SU-DHL-6 (cell line): ENCODE measurements at regions not wholly inside any gene's neighbourhood (a gene's known extent, or its start where the extent isn't known, plus 50 kb on each side); places are given as distances from the start of the nearest gene placed in this dataset.

Source experiments
- EZH2phosphoT487 ChIP-seq: fragments of 200-600 bp; sonication (generic), shearing (Covaris generic); conservative IDR thresholded peaks from 2 replicates; pipeline ENCODE4 v1.6.1; 2018; ENCODE audit warnings: mild to moderate bottlenecking, antibody characterized with exemption, low read length, moderate library complexity, mixed read lengths
- TF ChIP-seq, protein P1 (sequence below): fragments of 200-600 bp; sonication (generic); IDR thresholded peaks from one replicate; pipeline ENCODE4 v1.5.1; 2017; ENCODE audit warnings: antibody characterized with exemption, mild to moderate bottlenecking, low read length, moderate library complexity; ENCODE audit not compliant: insufficient read depth, poor library complexity, severe bottlenecking

DNA sequence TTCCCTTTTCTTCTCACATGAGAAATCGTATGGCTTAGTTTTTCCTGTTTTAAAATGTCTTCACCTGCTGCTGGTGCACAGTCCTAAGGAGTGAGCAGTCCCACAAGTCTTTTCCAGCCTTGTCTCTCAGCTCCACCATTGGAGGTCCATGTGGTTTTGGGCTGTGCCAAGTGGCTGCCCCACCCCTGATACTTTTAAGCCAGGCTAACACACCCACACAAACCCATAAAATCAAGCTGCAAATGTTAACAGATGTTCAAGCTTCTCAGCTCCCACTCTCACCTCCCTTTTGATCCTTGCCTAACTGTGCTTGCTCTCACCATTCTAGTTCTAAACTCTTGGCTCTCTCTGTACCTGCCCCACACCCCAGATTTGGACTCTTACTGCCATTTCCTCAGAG lies 74.5 kb upstream of the COL24A1 start:
- TF ChIP-seq, protein P1, sequence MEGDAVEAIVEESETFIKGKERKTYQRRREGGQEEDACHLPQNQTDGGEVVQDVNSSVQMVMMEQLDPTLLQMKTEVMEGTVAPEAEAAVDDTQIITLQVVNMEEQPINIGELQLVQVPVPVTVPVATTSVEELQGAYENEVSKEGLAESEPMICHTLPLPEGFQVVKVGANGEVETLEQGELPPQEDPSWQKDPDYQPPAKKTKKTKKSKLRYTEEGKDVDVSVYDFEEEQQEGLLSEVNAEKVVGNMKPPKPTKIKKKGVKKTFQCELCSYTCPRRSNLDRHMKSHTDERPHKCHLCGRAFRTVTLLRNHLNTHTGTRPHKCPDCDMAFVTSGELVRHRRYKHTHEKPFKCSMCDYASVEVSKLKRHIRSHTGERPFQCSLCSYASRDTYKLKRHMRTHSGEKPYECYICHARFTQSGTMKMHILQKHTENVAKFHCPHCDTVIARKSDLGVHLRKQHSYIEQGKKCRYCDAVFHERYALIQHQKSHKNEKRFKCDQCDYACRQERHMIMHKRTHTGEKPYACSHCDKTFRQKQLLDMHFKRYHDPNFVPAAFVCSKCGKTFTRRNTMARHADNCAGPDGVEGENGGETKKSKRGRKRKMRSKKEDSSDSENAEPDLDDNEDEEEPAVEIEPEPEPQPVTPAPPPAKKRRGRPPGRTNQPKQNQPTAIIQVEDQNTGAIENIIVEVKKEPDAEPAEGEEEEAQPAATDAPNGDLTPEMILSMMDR = no peak
- no peak for TF ChIP-seq EZH2phosphoT487
